Stimulated activated CD4-positive, alpha-beta T cell treated with anti-CD3 and anti-CD28 coated beads, Interleukin-15, amount 100 ng/mL, for 24 hours (primary cell): ENCODE measurements at regions not wholly inside any gene's neighbourhood (a gene's known extent, or its start where the extent isn't known, plus 50 kb on each side); places are given as distances from the start of the nearest gene placed in this dataset.

ENCODE experiments used
- DNase-seq: peaks from one replicate; pipeline ENCODE4 v3.0.0-alpha.2; 2020

DNA sequence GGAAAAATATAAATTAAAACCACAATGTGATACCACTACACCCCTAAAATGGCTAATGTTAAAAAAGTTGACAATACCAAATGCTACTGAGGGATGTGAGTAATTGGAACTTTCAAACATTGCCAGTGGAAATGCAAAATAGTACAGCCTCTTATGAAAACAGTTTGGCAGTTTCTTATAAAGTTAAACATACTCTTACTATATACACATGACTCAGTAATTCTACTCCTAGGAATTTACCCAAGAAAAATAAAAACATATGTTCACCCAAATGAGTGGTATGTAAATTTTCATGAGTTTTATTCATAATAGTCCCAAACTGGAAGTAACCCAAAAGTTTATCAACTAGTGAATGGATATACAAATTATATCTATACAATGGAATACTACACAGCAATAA is 228.0 kb downstream of the CYP26B1 start:
- no peak for DNase-seq

DNA sequence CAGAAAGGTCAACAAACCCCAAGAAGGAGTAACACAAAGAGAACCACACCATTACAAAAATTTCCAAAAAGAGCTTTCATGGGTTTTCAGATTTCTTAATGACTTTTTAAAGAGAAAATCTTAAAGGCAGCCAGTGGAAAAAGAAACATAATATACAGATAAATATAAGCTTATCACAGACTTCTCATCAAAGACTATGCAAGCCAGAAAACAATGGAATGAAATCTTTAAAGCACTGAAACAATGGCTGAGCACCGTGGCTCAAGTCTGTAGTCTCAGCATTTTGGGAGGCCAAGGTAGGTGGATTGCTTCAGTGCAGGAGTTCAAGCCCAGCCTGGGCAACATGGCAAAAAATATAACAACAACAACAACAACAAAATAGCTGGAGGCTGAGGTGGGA is 237.4 kb downstream of the CYP26B1 start:
- DNase-seq: no peak

DNA sequence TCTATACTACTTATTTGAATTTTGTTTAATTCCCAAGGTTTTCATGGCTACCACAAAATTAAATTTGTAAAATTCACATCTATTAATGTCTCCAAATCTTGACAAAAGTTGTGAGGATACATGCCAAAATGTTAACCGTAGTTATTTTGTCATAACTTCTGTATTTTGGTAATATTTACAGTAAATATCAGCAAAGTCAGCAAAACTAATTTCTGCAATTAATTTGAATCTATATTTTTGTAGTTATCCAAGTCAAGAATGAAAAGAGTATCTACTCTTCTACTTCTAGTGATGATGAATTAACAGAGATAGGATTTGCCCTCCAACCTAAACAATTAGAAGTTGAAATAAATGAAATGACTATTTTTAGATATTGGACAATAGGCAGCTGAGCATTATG is 238.9 kb downstream of the CYP26B1 start:
- DNase-seq: no peak

DNA sequence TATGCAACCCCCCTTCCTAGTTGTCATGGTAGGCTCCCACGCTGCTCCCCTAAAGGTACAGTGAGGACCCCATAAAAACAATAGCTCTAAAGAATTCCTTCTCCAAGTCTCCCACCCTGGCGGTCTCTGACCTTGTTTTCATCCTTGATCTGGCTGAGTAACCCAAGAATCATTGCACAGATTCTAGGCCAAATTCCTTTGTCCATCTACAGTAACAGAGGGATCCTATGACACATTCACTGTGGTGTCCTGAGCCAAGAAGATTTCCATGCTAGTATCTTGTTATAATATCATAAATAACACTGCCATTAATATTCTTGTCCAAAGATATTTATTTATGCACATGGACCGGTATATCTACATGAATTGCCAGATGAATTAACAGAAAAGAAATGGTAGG is 240.2 kb downstream of the CYP26B1 start:
- DNase-seq: no peak

DNA sequence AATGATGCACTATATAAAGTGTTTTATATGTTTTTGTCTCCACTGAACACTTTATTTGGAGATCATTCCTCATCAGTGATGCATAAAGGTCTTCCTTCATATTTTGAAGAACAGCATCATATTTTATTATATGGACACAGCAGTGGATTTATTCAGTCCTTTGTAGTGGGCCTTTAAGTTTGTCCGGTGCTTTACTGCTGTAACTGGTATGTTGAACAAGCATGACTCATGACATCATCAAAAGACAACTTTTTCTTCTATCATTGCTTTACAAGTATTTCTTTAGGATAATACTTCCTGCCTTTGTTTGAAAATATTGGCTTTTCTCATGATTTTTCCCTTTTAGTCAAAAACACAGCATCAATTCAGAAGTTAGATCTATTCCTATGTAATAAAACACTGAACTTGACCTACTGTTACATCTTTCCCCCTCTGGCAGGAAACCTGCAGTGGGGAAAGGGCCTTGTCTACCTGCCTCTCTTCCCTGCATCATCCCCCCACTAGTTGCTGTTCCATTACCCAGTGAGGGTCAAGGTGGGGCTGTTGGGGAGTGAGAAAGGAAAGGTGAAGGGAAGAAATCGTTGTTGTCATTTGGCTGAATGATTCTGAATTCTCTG is 241.2 kb downstream of the CYP26B1 start:
- DNase-seq: no peak

DNA sequence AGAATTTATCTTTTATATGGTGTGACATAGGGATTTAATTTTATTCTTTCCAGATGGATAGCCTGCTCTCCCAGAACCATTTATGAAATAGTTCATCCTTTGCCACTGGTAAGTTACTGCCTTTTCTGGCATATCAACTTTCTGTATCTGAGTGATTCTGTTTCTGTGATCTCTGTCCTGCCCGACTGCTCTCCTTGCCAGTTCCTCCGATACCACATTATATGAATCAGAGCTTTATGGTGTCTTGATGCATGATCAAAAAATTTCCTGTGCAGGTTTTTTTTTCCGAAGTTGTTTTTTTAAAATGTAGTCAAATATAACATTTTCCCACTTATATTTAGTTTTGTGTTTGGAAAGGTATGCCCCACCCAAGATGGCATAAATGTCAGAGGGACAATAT is 242.5 kb downstream of the CYP26B1 start:
- DNase-seq: no peak

DNA sequence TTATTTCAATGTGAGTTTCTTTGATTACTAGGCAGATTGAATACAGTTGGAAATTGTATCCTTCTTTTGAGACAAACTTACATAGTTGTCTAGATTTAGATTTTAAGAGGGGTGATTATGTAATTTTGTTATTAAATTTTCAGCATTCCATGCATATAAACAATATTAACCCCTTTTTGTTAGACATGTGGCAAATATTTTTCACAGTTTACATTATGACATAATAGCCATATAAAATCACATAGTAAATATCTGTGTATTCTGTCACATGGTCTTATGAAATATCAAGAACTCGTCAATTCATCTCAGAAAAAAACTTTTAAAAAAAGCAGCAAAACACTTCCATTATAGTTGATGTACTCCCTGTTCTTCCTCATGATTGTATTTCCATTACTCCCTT is 243.8 kb downstream of the CYP26B1 start:
- no peak for DNase-seq

DNA sequence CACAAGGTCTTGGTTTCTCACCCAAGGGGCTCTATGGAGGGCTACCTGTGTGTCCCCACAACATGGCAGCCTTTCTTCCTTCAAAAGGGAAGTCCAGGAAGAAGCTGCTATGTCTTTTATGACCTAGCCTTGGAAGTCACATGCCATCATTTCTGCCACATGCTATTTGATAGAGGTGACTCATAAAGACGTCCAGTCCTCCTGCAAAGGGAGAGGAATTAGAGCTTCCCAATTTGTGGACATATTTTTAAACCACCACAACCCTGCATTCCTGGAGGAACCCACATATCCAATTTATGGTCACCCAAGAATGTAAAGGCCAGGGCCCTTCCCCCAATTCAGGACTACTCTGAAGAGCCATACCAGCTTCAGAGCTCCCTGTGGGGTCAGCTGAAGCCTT is 246.2 kb downstream of the CYP26B1 start:
- no peak for DNase-seq

DNA sequence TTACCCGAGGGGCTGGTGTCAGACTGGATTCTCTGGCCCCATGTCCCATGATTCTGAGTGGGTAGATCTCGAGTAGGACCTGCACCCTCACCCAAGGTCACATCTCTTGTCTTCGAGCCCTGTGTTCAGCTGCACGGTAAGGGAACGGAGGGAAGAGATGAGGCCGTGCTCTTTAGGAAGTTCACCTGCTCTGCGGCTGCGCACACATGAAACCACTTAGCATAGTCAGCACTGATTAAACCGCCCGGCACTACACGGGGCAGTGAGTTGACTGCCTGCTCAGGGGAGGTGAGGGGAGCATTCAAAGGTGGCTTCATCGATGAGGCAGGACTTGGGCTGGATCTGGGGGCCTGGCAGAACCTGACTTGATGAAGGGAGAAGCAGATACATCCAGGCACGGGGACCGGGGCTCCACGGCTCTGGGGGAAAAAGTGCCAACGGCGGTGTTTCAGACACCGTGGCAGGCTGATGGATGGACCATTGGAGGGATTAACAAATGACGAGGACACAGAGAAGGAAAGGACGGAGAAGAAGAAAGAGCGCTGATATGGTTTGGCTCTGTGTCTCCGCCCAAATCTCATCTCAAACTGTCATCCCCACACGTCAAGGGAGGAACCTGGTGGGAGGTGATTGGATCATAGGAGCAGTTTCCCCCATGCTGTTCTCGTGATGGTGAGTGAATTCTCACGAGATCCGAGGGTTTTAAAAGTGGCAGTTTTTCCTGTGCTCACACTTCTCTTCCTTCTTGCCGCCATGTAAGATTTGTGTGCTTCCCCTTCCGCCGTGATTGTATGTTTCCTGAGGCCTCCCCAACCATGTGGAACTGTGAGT is 248.6 kb downstream of the CYP26B1 start:
- no peak for DNase-seq

DNA sequence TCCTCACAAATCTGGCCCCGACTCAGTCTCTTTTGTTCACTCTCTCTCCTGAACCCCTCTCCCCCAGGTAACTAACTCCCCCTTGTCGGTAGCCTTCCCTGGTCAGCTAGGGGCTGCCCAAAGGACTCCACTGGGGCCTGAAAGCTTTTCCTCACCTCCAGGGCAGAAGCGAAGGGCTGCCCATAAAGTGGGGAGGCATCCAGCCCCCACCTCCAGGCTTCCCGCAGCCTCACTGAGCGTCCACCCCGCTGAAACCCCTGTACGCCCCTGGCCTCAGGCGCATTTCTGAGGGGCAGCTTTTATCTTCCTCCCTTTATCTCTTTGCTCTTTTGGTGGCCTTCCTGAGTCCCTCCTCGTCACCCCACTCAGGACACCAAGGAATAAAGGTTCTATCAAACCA is 249.3 kb downstream of the CYP26B1 start:
- DNase-seq: no peak

DNA sequence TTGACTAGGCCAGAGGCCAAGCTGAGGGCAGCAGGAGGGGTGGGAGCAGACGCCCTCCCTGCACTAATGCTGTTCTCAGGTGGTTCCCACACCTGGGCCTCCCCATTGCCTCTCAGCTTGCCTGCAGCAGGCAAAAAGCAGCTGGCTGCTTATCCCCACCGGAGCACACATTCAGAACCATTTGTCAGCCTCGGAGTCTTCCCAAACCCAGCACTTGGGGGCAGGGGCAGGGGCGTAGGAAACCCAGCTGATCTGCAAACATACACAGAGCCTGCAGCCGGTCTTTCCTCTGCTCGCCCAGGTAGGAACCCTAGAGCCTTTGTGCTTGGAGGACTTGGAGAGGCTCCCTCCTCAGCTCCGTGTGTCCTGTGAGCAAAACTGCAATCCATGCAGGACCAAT is 249.8 kb downstream of the CYP26B1 start:
- DNase-seq: no peak

DNA sequence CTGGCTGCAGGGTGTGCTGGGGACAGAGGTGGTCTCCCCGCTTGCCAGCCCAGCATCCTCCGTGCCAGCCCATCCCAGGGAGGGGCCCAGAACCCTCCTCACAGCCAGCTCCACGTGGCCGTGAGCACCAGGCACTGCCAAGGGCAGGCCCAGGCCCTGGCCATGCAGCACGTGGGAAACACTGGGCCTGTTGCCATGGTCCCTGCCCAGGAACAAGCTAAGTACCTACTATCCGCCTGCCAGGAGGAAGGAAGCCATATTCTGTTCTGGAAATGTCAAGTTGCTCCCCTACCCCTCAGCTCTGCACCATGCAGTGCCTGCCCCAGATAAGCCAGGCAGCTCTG is 250.6 kb downstream of the CYP26B1 start:
- DNase-seq: no peak

DNA sequence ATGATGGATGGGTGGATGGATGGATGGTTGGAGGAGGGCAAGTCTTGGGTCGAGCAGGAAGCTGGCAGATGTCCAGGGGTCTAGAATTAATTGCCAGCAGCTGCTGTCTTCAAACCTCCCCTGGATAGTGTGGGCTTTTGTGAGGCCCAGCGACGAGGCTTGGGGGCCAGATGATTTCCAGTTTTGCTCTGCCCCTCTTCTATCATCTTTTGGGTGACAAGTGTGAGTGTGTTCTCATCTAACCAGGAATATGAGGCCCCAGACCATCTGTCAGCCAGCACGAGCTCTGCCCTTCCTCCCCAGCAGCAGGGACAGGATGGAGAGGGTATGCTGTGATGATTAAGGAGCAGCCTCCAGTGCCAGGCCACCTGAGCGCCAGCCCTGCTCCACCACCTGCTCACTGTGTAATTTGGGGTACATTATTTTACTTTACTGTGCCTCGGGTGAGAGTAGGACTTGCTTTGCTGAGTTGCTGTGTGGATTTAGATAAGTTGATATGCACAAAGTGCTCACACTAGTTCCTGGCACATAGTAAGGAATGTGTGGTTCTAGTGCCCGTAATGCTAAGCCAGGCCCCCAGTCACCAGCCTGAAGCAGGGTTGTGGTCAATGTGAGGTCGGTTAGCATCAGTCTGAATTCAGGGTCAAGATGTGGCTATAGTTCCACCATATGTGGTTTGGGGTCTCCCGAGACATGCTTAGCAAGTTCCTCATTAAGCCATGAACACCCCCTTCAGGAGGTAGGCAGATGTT is 251.1 kb downstream of the CYP26B1 start:
- no peak for DNase-seq

DNA sequence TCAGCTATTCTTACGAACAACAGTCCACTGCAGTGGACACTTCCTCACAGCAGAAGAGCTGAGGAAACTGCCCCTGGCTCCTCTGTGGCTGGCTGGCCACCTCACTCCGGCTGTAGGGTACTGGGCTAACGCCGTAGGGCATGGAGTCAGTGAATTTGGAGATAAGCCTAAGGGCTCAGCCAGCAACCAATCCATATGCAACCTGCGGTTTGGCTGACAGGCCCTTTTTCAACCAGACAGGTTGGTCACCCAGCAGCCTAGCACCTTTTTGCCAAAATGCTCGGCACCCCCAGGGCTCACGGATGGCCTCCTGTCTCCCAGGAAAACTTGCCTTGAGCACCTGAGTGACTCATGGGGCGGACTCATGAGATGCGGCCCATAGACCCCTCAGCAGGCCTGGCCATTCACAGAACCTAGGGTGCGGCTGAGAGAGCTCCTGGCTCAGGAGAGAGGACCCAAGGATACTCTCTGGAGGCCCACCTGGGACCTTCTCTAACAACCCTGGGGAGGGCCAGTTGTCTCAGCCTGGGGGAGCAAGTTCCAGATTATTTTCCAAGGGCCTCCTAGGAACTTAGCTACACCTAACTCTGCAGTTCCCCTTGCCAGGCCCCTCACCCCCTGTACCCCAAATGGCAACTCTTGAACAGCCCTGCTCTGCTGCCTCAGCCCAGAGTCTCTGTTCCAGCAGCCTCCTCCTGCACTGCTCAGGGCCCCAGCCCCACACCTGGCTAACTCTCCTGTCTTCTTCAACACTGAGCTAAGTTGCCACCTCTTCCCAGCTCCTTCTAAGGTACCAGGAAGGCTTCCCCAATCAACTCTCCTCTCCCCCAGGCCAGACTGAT is 252.1 kb downstream of the CYP26B1 start:
- DNase-seq: no peak

DNA sequence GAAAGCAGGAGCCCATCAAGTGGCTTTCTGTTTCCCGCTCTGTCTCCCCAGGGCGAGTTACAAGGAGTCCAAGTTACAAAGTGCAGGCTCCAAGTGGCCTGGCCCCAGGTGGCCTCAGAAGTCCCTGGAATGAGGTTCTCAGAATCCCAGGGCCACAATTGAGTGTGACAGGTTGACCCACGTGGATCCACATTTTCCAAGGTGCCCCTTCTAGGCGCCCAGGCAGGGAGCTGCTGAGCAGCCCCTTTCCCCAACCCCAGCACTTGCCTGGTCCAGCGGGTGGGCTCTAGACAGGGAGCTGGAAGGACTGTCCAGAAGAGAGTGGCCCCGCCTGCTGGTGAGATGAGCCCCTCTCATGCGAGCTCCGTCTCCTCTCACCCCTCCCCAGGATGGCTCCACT is 253.4 kb downstream of the CYP26B1 start:
- no peak for DNase-seq

DNA sequence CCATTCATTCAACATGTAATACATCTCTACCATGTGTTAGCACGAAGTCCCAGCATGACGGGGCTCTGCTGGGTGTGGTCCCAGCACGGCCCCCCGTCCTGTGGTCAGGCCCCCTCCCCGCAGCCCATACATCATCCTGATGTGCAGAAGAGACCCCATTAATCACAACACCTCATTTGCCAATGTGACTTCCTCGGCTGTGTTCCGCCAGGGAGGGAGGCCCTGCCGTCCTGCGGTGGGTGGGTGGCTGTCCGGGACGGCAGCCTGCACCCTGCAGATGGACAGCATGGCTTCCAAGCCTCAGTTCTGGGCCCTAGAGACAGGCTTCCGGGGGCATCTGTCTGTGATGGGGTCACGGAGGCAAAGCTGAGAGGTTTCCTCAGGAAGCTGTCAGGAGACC is 254.0 kb downstream of the CYP26B1 start:
- DNase-seq: no peak

DNA sequence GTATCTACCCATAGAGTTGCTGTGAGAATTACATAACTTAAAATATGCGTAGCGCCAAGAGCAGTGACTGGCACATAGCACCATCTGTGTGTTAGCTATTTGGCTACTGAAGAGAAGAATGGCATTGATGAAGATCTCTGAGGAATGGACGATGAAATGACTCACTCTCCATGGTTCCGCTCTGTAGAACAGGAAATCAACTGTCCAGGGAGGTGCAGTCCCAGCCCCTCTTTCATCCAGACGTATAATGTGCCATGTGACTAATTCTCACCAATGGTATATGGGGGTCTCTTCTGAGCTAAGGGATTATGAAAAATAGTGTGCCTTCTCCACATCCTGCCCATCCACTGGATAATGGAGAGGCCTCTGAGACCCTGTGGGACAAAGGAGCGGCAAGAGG is 254.8 kb downstream of the CYP26B1 start:
- DNase-seq: no peak

DNA sequence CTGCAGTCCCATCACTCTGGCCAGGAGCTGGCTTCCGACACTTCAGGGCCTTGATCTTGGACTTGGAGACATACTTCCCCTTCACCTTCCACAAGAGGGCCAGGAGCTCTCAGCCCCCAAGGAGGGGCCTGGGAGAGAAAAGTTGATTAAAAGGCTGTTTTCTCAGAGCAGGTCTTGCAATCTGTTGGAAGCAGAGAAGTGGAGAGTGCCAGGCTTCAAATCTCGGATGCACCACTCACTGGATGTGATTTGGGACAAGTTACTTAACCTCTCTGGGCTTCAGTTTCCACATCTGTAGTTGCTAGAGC is 255.3 kb downstream of the CYP26B1 start:
- DNase-seq: no peak

DNA sequence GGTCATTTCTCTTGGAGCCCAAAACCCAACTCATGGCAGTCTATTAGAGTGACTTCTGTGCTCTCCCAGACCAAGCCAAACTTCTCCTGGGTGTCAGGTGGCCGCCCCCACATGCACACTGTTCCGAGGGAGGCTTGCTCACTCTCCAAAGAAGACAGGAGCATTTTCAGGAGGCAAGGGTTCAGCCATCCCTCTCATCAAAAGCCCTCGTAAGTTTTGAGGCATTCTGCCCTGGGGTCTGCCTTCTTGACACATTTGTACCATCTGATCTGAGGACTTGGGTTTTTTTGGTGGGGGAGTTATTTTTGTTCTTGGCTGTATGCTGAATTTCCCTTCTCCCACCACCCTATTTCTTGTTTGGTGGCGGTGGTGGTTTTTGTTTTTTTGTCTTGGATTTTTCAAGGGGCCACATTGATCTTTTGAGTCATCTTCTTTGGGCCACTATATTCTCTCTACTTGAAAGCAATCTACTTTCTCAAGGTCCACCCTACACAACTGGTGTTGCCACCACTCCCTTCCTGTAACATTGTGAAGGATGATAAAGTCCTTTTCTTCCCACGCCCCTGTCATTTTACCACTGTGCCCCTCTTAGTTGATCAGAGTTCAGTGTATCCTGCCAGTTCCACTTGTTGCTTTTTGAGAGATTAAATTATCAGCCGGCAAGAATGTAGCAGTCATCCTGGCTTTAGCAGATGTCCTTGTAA is 255.8 kb downstream of the CYP26B1 start:
- no peak for DNase-seq

DNA sequence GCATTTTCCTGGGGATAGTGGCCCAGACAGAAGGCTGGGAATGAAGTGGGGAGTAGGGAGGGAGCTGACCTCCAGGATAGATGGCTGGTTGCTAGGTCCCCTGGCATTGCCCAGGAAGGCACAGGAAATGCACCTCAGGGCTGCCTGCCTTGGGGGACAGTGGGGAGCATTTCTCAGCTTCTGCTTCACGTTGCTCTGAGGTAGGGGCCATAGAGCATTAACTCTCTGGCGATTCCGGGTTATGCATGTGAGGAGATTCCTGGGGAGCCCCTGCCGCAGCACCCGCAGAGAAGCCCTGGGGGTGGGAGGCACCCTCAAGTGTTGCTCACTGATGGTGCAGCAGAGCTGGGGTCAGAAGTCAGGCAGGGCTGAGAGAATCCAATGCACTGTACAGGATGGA is 256.5 kb downstream of the CYP26B1 start:
- no peak for DNase-seq

DNA sequence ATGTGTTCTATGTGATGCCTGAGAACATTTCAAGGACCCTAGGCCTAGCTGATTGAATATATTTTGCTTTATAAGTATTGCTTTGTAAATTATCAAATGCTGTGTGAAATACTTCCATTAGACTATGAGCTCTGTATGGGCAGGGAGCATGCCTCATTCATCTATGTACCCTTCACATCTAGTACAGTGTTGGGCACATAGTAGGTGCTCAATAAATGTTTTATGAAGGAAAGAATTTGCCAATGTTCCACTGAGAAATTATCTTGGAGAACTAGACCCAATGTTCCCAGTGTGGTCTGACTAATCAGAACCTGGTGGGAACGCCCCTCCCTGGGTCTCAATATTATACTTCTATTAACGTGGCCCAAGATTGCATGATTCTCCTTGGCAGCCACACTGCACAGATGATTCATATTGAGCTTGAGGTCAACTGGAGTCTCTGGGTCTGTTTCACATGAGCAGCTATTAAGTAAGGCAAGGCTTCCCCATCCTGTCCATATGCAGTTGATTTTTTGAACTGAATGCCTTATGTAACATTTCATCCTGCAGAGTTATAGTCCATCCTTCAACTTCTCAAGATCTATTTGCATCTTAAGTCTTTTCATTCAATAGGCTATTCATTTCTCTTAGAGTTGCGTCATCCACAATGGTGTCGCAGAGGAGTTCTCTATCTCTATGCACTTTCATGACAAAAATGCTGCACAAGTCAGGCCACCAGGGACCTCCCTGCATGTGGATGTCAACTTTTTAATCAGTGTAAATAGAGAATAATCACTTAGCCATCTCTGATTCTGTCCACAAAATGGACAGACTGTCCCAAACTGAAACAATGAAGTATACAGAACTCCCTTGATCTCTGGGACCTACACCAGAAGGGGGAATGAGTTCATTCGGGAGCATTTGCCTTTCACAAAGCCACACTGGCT is 257.6 kb downstream of the CYP26B1 start:
- DNase-seq: no peak
